Spleen (tissue), 11 donors: ENCODE measurements at regions not wholly inside any gene's neighbourhood (a gene's known extent, or its start where the extent isn't known, plus 50 kb on each side); places are given as distances from the start of the nearest gene placed in this dataset.
"Not testable (repeated sequence)": the region's sequence is repeated elsewhere in the genome, so short reads cannot be mapped to it uniquely, and the experiment has no call there.

Experiments
- DNase-seq: peaks from one replicate; pipeline ENCODE4 v3.0.0-alpha.2; 2020
- H3K27ac ChIP-seq, 8 donors: fragments of 200-600 bp; sonication (generic) in 7 of 8; 1 replicate in 4 of 8; 2 replicates in 4 of 8; pipeline versions ENCODE4 v1.5.0 to v1.8.0; 2016 to 2021; ENCODE audit warnings: inconsistent platforms in 4 of 8, mild to moderate bottlenecking in 4 of 8, moderate library complexity in 1 of 8
- H3K27me3 ChIP-seq, 7 donors: fragments of 200-600 bp; sonication (generic) in 6 of 7; replicated peaks in 1 of 7; 1 replicate in 4 of 7; 2 replicates in 3 of 7; pipeline versions ENCODE4 v1.5.0 to v1.8.0; 2016 to 2021; ENCODE audit warnings: inconsistent platforms in 3 of 7, mild to moderate bottlenecking in 1 of 7
- H3K36me3 ChIP-seq, 6 donors: fragments of 200-600 bp; sonication (generic) in 5 of 6; 1 replicate in 4 of 6; 2 replicates in 2 of 6; pipeline versions ENCODE4 v1.5.0 to v1.8.0; 2016 to 2021; ENCODE audit warnings: inconsistent platforms in 2 of 6
- H3K4me1 ChIP-seq, 6 donors: fragments of 200-600 bp; sonication (generic) in 5 of 6; 1 replicate in 3 of 6; 2 replicates in 3 of 6; pipeline versions ENCODE4 v1.5.0 to v1.8.0; 2016 to 2021; ENCODE audit warnings: inconsistent platforms in 3 of 6
- H3K4me3 ChIP-seq, 8 donors: fragments of 200-600 bp; sonication (generic) in 7 of 8; 1 replicate in 4 of 8; 2 replicates in 4 of 8; pipeline versions ENCODE4 v1.5.0 to v1.8.0; 2016 to 2021; ENCODE audit warnings: inconsistent platforms in 4 of 8, mild to moderate bottlenecking in 4 of 8, moderate library complexity in 2 of 8
- H3K9me3 ChIP-seq, 8 donors: fragments of 200-600 bp; sonication (generic) in 7 of 8; 1 replicate in 4 of 8; 2 replicates in 4 of 8; pipeline versions ENCODE4 v1.5.0 to v1.8.0; 2016 to 2021; ENCODE audit warnings: inconsistent platforms in 4 of 8
- POLR2A ChIP-seq, 3 donors: fragments of 450-650 bp; IDR thresholded peaks; one replicate each; pipeline ENCODE4 v1.5.1; 2017; ENCODE audit warnings: antibody characterized with exemption in 3 of 3, mild to moderate bottlenecking in 1 of 3
- POLR2AphosphoS5 ChIP-seq, 3 donors: sonication (generic); formaldehyde crosslinking; IDR thresholded peaks; one replicate each; pipeline ENCODE4 v1.5.1; 2017; ENCODE audit warnings: antibody characterized with exemption in 3 of 3
- WGBS, 5 donors: extraction: QIAGEN DNeasy Blood & Tissue Kit in 3 of 5; methylation state at CpG; one replicate each; pipeline versions ENCODE4 v1.1.5 to v1.1.7; 2013 to 2018; 5-methylcytosine and 5-hydroxymethylcytosine counted together
- intact Hi-C: fragments of 100-400 bp; cut with DNase I; formaldehyde crosslinking; loops from one replicate; pipeline ENCODE4 v1.15.0; 2023; ENCODE audit warnings: low total_unique reads
- TF ChIP-seq, protein P1 (sequence below), 11 experiments: fragments of 200-600 bp in 7 of 11; fragments of 450-650 bp in 4 of 11; sonication (generic) in 4 of 11; IDR thresholded peaks in 8 of 11; conservative IDR thresholded peaks in 3 of 11; 1 replicate in 7 of 11; 2 replicates in 4 of 11; pipeline versions ENCODE4 v1.4.0 to v1.8.0; 2016 to 2021; ENCODE audit warnings: antibody characterized with exemption in 11 of 11, inconsistent platforms in 4 of 11, mild to moderate bottlenecking in 1 of 11
- donor health status: healthy with polysubstance abuse.
- donor health status: DM: no; HTN: no; CAD: no; lungs with moderate emphysema.
- donor health status: DM: no; HTN: no; CAD: no.
- donor health status: Bipolar disorder and iron deficiency.
- donor health status: healthy.
- donor health status: DM: no; HTN: no; CAD: no.
- donor health status: DM: yes; HTN: yes; CAD: no.

DNA sequence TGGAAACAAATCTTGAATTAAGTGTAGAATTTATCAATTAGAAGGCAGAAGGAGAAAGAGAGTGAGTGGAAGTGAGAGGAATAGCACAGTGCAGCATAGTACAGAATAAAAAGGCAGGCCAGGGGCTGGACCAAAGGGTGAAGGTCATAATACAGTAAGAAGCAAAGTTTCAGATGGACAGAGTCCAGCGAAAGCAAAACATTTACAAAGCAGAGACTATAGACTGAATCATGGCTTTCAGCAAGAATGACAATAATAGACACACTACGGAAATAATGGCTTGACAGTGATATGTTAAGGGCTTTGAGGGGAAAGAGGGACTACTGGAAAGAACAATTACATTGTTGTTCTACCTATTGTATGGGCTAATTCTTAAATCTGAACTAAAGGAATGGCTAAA is 249.0 kb upstream of the CHD1 start:
- Histone ChIP-seq H3K4me3 (no peak overlapping the region), H3K4me1 (no peaks in the 10 kb centered on the region), H3K36me3 (no peaks in the 10 kb centered on the region), H3K27ac (no peak overlapping the region), H3K27me3 (no peaks in the 10 kb centered on the region), H3K9me3 (no peaks in the 10 kb centered on the region)
- no peak for TF ChIP-seq POLR2AphosphoS5 (IDR thresholded peaks at IDR 0.05)
- TF ChIP-seq POLR2A (IDR thresholded peaks at IDR 0.05), result no peak
- TF ChIP-seq, protein P1, sequence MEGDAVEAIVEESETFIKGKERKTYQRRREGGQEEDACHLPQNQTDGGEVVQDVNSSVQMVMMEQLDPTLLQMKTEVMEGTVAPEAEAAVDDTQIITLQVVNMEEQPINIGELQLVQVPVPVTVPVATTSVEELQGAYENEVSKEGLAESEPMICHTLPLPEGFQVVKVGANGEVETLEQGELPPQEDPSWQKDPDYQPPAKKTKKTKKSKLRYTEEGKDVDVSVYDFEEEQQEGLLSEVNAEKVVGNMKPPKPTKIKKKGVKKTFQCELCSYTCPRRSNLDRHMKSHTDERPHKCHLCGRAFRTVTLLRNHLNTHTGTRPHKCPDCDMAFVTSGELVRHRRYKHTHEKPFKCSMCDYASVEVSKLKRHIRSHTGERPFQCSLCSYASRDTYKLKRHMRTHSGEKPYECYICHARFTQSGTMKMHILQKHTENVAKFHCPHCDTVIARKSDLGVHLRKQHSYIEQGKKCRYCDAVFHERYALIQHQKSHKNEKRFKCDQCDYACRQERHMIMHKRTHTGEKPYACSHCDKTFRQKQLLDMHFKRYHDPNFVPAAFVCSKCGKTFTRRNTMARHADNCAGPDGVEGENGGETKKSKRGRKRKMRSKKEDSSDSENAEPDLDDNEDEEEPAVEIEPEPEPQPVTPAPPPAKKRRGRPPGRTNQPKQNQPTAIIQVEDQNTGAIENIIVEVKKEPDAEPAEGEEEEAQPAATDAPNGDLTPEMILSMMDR (IDR thresholded peaks at IDR 0.05 in 8 of 11, conservative IDR thresholded peaks at IDR 0.05 in 3 of 11), result no peak
- 72 to 89% (median 78%) methylated on average over 2 of the region's 2 CpGs for WGBS, 5 donors
- no peak for DNase-seq
- intact Hi-C loops, result no loop called here

DNA sequence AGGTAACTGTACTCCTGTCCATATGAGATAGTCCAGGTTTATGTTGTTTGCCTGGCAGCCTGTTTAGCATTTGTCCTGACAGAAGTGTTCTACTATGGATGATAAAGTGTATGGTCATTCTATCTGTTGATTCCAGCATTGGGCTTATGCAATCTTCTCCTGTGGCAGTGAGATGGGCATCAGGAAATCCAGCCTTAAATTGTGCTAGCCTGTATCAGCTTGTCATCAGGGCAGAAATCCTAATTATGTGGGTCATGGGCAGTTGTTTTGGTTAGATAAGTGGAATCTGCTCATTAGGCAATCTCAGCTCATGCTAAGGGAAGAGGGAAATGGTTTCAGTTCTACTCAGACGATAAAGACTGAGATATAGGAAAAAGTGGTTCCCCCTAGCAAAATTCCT is 247.4 kb upstream of the CHD1 start:
- no peak overlapping the region for H3K4me3 ChIP-seq
- no peaks in the 10 kb centered on the region for H3K4me1 ChIP-seq
- H3K9me3 ChIP-seq, result no peaks in the 10 kb centered on the region
- 21 to 61% (median 34%) methylated on average over 1 of the region's 1 CpG for WGBS, 5 donors
- intact Hi-C loops, result no loop called here
- no peak overlapping the region for H3K27ac ChIP-seq
- TF ChIP-seq POLR2A (IDR thresholded peaks at IDR 0.05) (no peak), POLR2AphosphoS5 (IDR thresholded peaks at IDR 0.05) (no peak)
- TF ChIP-seq, protein P1 (IDR thresholded peaks at IDR 0.05 in 8 of 11, conservative IDR thresholded peaks at IDR 0.05 in 3 of 11), result no peak
- H3K27me3 ChIP-seq, result no peaks in the 10 kb centered on the region
- no peak for DNase-seq
- H3K36me3 ChIP-seq, result no peaks in the 10 kb centered on the region

DNA sequence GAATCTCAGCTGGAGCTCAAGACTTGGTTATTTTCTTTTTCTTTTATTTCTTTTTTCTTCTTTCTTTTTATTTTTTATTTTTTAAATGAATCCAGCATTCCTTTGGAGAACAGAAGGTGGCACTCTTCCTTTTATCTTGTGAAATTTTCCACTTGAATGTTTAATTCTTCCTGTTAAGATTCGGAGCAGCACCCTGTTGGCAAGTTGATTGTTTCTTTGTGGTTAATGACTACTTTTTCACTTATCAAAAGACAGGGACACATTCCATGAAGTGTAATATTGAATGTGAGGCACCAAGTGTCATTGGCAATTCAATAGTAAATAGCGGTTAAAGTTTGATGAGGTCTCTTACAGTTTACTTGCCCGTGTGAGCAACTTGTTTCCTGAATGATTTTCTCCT is 240.5 kb upstream of the CHD1 start:
- Histone ChIP-seq H3K9me3 (peaks cover 0 to 8% (median 2%) of the 10 kb centered on the region in 8 donors), H3K27ac (no peak overlapping the region), H3K4me3 (no peak overlapping the region), H3K36me3 (no peaks in the 10 kb centered on the region), H3K27me3 (no peaks in the 10 kb centered on the region), H3K4me1 (no peaks in the 10 kb centered on the region)
- intact Hi-C loops, result no loop called here
- TF ChIP-seq, protein P1 (IDR thresholded peaks at IDR 0.05 in 8 of 11, conservative IDR thresholded peaks at IDR 0.05 in 3 of 11), result no peak
- no peak for TF ChIP-seq POLR2A (IDR thresholded peaks at IDR 0.05)
- no peak for TF ChIP-seq POLR2AphosphoS5 (IDR thresholded peaks at IDR 0.05)
- 59 to 77% (median 60%) methylated on average over 3 of the region's 3 CpGs for WGBS, 5 donors
- no peak for DNase-seq

DNA sequence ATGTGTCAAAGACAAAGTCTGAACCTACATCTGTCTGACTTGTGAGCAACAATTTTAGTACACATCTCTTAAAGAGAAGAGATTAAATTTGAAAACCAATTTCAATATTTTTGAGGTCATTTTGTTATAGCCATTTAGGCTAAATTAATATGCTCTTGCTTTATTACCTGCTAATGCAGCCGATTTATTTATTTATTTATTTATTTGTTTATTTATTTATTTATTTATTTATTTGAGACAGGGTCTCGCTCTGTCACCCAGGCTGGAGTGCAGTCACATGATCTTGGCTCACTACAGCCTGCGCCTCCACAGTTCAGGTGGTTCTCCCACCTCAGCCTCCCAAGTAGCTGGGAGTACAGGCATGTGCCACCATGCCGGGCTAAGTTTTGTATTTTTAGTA is 232.7 kb upstream of the CHD1 start:
- H3K4me3 ChIP-seq, DNase-seq, H3K9me3 ChIP-seq, H3K27me3 ChIP-seq, H3K27ac ChIP-seq, intact Hi-C loops, H3K36me3 ChIP-seq, H3K4me1 ChIP-seq: not testable (repeated sequence)
- WGBS, 5 donors, result 93 to 96% (median 94%) methylated on average over 4 of the region's 4 CpGs

DNA sequence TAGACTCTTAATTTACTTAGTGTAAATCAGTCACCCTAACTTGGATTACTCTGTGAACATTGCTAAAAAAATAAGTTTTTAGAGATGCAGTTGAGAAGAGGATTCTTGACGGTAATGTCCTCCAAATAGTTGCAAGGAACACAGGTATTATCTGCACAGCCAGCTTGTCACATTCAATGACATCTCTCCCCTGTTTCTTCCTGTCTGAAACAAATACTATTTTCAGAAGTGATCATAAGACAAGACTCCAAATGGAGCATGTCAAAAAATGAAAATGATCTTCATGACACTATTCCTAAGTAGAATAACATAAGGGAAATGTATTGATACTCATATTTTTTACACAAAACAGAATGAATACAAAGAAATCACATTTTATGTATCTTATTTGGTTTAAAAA is 227.9 kb upstream of the CHD1 start:
- DNase-seq, result no peak
- intact Hi-C loops, result no loop called here
- Histone ChIP-seq H3K9me3 (no peaks in the 10 kb centered on the region), H3K36me3 (no peaks in the 10 kb centered on the region), H3K27me3 (no peaks in the 10 kb centered on the region), H3K4me1 (no peaks in the 10 kb centered on the region), H3K4me3 (no peak overlapping the region), H3K27ac (no peak overlapping the region)
- WGBS, 5 donors, result 57 to 93% (median 84%) methylated on average over 1 of the region's 1 CpG
- TF ChIP-seq, protein P1 (IDR thresholded peaks at IDR 0.05 in 8 of 11, conservative IDR thresholded peaks at IDR 0.05 in 3 of 11), result no peak
- no peak for TF ChIP-seq POLR2A (IDR thresholded peaks at IDR 0.05)
- no peak for TF ChIP-seq POLR2AphosphoS5 (IDR thresholded peaks at IDR 0.05)

DNA sequence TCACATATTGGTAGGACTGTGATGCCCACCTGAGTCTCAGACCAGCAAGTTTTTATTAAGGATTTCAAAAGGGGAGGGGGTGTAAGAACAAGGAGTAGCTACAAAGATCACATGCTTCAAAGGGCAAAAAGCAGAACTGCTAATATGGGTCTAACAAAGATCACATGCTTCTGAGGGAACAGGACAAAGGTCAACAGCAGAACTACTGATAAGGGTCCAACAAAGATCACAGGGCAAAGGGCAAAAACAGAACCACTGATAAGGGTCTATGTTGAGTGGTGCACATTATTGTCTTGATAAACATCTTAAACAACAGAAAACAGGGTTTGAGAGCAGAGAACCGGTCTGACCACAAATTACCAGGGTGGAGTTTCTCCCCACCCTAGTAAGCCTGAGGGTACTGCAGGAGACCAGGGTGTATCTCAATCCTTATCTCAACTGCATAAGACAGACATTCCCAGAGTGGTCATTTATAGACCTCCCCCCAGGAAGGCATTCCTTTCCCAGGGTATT is 214.5 kb upstream of the CHD1 start:
- WGBS, 5 donors, result 71 to 100% (median 85%) methylated on average over 1 of the region's 1 CpG
- H3K27ac ChIP-seq, intact Hi-C loops, H3K4me3 ChIP-seq, H3K36me3 ChIP-seq, H3K4me1 ChIP-seq, H3K27me3 ChIP-seq, DNase-seq: not testable (repeated sequence)
- peaks cover 0 to 53% (median 21%) of the 10 kb centered on the region in 8 donors for H3K9me3 ChIP-seq
